HTR-8/SVneo (cell line): ENCODE measurements at regions not wholly inside any gene's neighbourhood (a gene's known extent, or its start where the extent isn't known, plus 50 kb on each side); places are given as distances from the start of the nearest gene placed in this dataset.
A peak's percentile ranks its signal among the peaks of the same experiment; 100 is the strongest.

Experiments used
- DNase-seq: peaks from one replicate; pipeline ENCODE4 v3.0.0; 2011; ENCODE audit warnings: low spot score, mixed read lengths; ENCODE audit not compliant: insufficient read length
- FAIRE-seq: peaks from 2 replicates; lab custom pipeline; 2011; peaks lifted over from hg19 to GRCh38; lab: Jason Lieb, UNC

GRCh38 chr5:171623107-171623506 is 162.5 kb upstream of the SMIM23 start:
- FAIRE-seq (no peak), DNase-seq (no peak)

- DNase-seq = no peak
- FAIRE-seq = no peak
Observed at GRCh38 chr5:171623551-171624097, 162.0 kb upstream of the SMIM23 start.

- FAIRE-seq = no peak
- DNase-seq = no peak
Observed at GRCh38 chr5:171624396-171624795, 161.2 kb upstream of the SMIM23 start.

GRCh38 chr5:171625646-171626045 is 160.0 kb upstream of the SMIM23 start:
- DNase-seq (no peak), FAIRE-seq (no peak)

GRCh38 chr5:171627936-171628632 is 157.5 kb upstream of the SMIM23 start:
- no peak for FAIRE-seq

GRCh38 chr5:171628633-171628974 is 157.0 kb upstream of the SMIM23 start:
- FAIRE-seq (no peak), DNase-seq (no peak)

More at GRCh38 chr5:171627936-171628632, 157.5 kb upstream of the SMIM23 start:
- DNase-seq = no peak

GRCh38 chr5:171629221-171629620 is 156.4 kb upstream of the SMIM23 start:
- FAIRE-seq (no peak), DNase-seq (no peak)

GRCh38 chr5:171629628-171630349 is 155.8 kb upstream of the SMIM23 start:
- FAIRE-seq (no peak), DNase-seq (peak; percentile 80)

- FAIRE-seq (no peak), DNase-seq (no peak)
Observed at GRCh38 chr5:171630350-171631065, 155.1 kb upstream of the SMIM23 start.

- DNase-seq (no peak), FAIRE-seq (no peak)
Observed at GRCh38 chr5:171632616-171633015, 153.0 kb upstream of the SMIM23 start.

GRCh38 chr5:171633776-171634470 is 151.7 kb upstream of the SMIM23 start:
- FAIRE-seq (no peak), DNase-seq (no peak)

GRCh38 chr5:171634511-171634910 is 151.1 kb upstream of the SMIM23 start:
- DNase-seq = no peak
- FAIRE-seq = no peak

- no peak for FAIRE-seq
- no peak for DNase-seq
Observed at GRCh38 chr5:171635028-171635427, 150.6 kb upstream of the SMIM23 start.

GRCh38 chr5:171635561-171636245 is 149.9 kb upstream of the SMIM23 start:
- DNase-seq (no peak), FAIRE-seq (no peak)

GRCh38 chr5:171637811-171638210 is 147.8 kb upstream of the SMIM23 start:
- FAIRE-seq = no peak
- no peak for DNase-seq

- FAIRE-seq = no peak
Observed at GRCh38 chr5:171639205-171639621, 146.4 kb upstream of the SMIM23 start.

GRCh38 chr5:171639966-171640365 is 145.7 kb upstream of the SMIM23 start:
- peak; percentile 23 for FAIRE-seq
- no peak for DNase-seq

More at GRCh38 chr5:171639205-171639621, 146.4 kb upstream of the SMIM23 start:
- no peak for DNase-seq

- FAIRE-seq (no peak), DNase-seq (no peak)
Observed at GRCh38 chr5:171640480-171640879, 145.1 kb upstream of the SMIM23 start.

- DNase-seq (no peak), FAIRE-seq (no peak)
Observed at GRCh38 chr5:171641891-171642290, 143.7 kb upstream of the SMIM23 start.

- no peak for FAIRE-seq
- DNase-seq = no peak
Observed at GRCh38 chr5:171642894-171643293, 142.7 kb upstream of the SMIM23 start.
